ENCODE measurements at regions not wholly inside any gene's neighbourhood (a gene's known extent, or its start where the extent isn't known, plus 50 kb on each side); places are given as distances from the start of the nearest gene placed in this dataset.
A peak's percentile ranks its signal among the peaks of the same experiment; 100 is the strongest.

GRCh38 chr4:149296503-149296902 lies 519.1 kb downstream of the IQCM start:
- H3K27me3 ChIP-seq (ENCODE audit: low read depth), result no peaks in the 10 kb centered on the region
- in situ Hi-C loops (cut with MboI; ENCODE audit: low sequenced_read_pairs), result no loop called here
- no peak overlapping the region for H3K4me3 ChIP-seq
- no peak for DNase-seq (ENCODE audit: low spot score in 2 of 2)
- no peaks in the 10 kb centered on the region for H3K9me3 ChIP-seq
- no peaks in the 10 kb centered on the region for H3K36me3 ChIP-seq (replicated peaks)
- no peaks in the 10 kb centered on the region for H3K4me1 ChIP-seq

- Histone ChIP-seq H3K4me3 (no peak overlapping the region), H3K9me3 (no peaks in the 10 kb centered on the region), H3K36me3 (replicated peaks) (no peaks in the 10 kb centered on the region), H3K4me1 (no peaks in the 10 kb centered on the region), H3K27me3 (ENCODE audit: low read depth) (no peaks in the 10 kb centered on the region)
- in situ Hi-C loops (cut with MboI; ENCODE audit: low sequenced_read_pairs), result no loop called here
- DNase-seq (ENCODE audit: low spot score in 2 of 2), result no peak
Measured at GRCh38 chr4:149296084-149296483, 519.6 kb downstream of the IQCM start.

GRCh38 chr4:149294601-149295000 lies 521.0 kb downstream of the IQCM start:
- DNase-seq (ENCODE audit: low spot score in 2 of 2), result no peak
- H3K9me3 ChIP-seq, result no peaks in the 10 kb centered on the region
- no peaks in the 10 kb centered on the region for H3K36me3 ChIP-seq (replicated peaks)
- H3K4me3 ChIP-seq, result no peak overlapping the region
- H3K27me3 ChIP-seq (ENCODE audit: low read depth), result no peaks in the 10 kb centered on the region
- H3K4me1 ChIP-seq, result no peaks in the 10 kb centered on the region
- in situ Hi-C loops (cut with MboI; ENCODE audit: low sequenced_read_pairs), result no loop called here

GRCh38 chr4:149293046-149293649 lies 522.5 kb downstream of the IQCM start:
- Histone ChIP-seq H3K4me3 (no peak overlapping the region), H3K4me1 (no peaks in the 10 kb centered on the region), H3K27me3 (ENCODE audit: low read depth) (no peaks in the 10 kb centered on the region), H3K9me3 (no peaks in the 10 kb centered on the region), H3K36me3 (replicated peaks) (no peaks in the 10 kb centered on the region)
- DNase-seq (ENCODE audit: low spot score in 2 of 2), result no peak
- in situ Hi-C loops (cut with MboI; ENCODE audit: low sequenced_read_pairs), result no loop called here

- in situ Hi-C loops (cut with MboI; ENCODE audit: low sequenced_read_pairs), result no loop called here
- no peak for DNase-seq (ENCODE audit: low spot score in 2 of 2)
- Histone ChIP-seq H3K36me3 (replicated peaks) (no peaks in the 10 kb centered on the region), H3K9me3 (no peaks in the 10 kb centered on the region), H3K27me3 (ENCODE audit: low read depth) (no peaks in the 10 kb centered on the region), H3K4me1 (no peaks in the 10 kb centered on the region), H3K4me3 (no peak overlapping the region)
Measured at GRCh38 chr4:149292425-149293007, 523.1 kb downstream of the IQCM start.

GRCh38 chr4:149291463-149291862 lies 524.2 kb downstream of the IQCM start:
- H3K36me3 ChIP-seq (replicated peaks), result no peaks in the 10 kb centered on the region
- H3K27me3 ChIP-seq (ENCODE audit: low read depth), result no peaks in the 10 kb centered on the region
- H3K9me3 ChIP-seq, result no peaks in the 10 kb centered on the region
- in situ Hi-C loops (cut with MboI; ENCODE audit: low sequenced_read_pairs), result no loop called here
- H3K4me1 ChIP-seq, result no peaks in the 10 kb centered on the region
- DNase-seq (ENCODE audit: low spot score in 2 of 2), result no peak
- no peak overlapping the region for H3K4me3 ChIP-seq

- Histone ChIP-seq H3K4me1 (no peaks in the 10 kb centered on the region), H3K27me3 (ENCODE audit: low read depth) (peaks cover 2% of the 10 kb centered on the region; the same call in 1 of the 2 replicates), H3K4me3 (no peak overlapping the region), H3K9me3 (no peaks in the 10 kb centered on the region), H3K36me3 (replicated peaks) (no peaks in the 10 kb centered on the region)
- no peak for DNase-seq (ENCODE audit: low spot score in 2 of 2)
- in situ Hi-C loops (cut with MboI; ENCODE audit: low sequenced_read_pairs), result no loop called here
Measured at GRCh38 chr4:149280806-149281205, 534.8 kb downstream of the IQCM start.

- H3K27me3 ChIP-seq (ENCODE audit: low read depth), result peaks cover 2% of the 10 kb centered on the region; the same call in 1 of the 2 replicates
- no peak for DNase-seq (ENCODE audit: low spot score in 2 of 2)
- in situ Hi-C loops (cut with MboI; ENCODE audit: low sequenced_read_pairs), result no loop called here
- H3K4me1 ChIP-seq, result no peaks in the 10 kb centered on the region
- no peaks in the 10 kb centered on the region for H3K36me3 ChIP-seq (replicated peaks)
- no peak overlapping the region for H3K4me3 ChIP-seq
- H3K9me3 ChIP-seq, result no peaks in the 10 kb centered on the region
Measured at GRCh38 chr4:149279776-149280175, 535.9 kb downstream of the IQCM start.

GRCh38 chr4:149279331-149279730 lies 536.3 kb downstream of the IQCM start:
- Histone ChIP-seq H3K4me3 (no peak overlapping the region), H3K4me1 (no peaks in the 10 kb centered on the region), H3K9me3 (no peaks in the 10 kb centered on the region), H3K27me3 (ENCODE audit: low read depth) (peaks cover 2% of the 10 kb centered on the region; the same call in 1 of the 2 replicates), H3K36me3 (replicated peaks) (no peaks in the 10 kb centered on the region)
- in situ Hi-C loops (cut with MboI; ENCODE audit: low sequenced_read_pairs), result no loop called here
- no peak for DNase-seq (ENCODE audit: low spot score in 2 of 2)

- in situ Hi-C loops (cut with MboI; ENCODE audit: low sequenced_read_pairs), result no loop called here
- Histone ChIP-seq H3K36me3 (replicated peaks) (no peaks in the 10 kb centered on the region), H3K9me3 (no peaks in the 10 kb centered on the region), H3K4me3 (no peak overlapping the region), H3K27me3 (ENCODE audit: low read depth) (peaks cover 2% of the 10 kb centered on the region; the same call in 1 of the 2 replicates), H3K4me1 (no peaks in the 10 kb centered on the region)
- DNase-seq (ENCODE audit: low spot score in 2 of 2), result no peak
Measured at GRCh38 chr4:149277705-149278104, 537.9 kb downstream of the IQCM start.

GRCh38 chr4:149269835-149270234 lies 545.8 kb downstream of the IQCM start:
- DNase-seq (ENCODE audit: low spot score in 2 of 2), result no peak
- H3K4me1 ChIP-seq, result no peaks in the 10 kb centered on the region
- H3K27me3 ChIP-seq (ENCODE audit: low read depth), result peaks cover 7% of the 10 kb centered on the region; the same call in 1 of the 2 replicates
- in situ Hi-C loops (cut with MboI; ENCODE audit: low sequenced_read_pairs), result no loop called here
- H3K4me3 ChIP-seq, result no peak overlapping the region
- H3K36me3 ChIP-seq (replicated peaks), result no peaks in the 10 kb centered on the region
- no peaks in the 10 kb centered on the region for H3K9me3 ChIP-seq

GRCh38 chr4:149266301-149266700 lies 549.3 kb downstream of the IQCM start:
- in situ Hi-C loops (cut with MboI; ENCODE audit: low sequenced_read_pairs), result no loop called here
- Histone ChIP-seq H3K36me3 (replicated peaks) (no peaks in the 10 kb centered on the region), H3K9me3 (no peaks in the 10 kb centered on the region), H3K4me1 (no peaks in the 10 kb centered on the region), H3K4me3 (no peak overlapping the region), H3K27me3 (ENCODE audit: low read depth) (peaks cover 9% of the 10 kb centered on the region; the same call in 1 of the 2 replicates)
- no peak for DNase-seq (ENCODE audit: low spot score in 2 of 2)

- in situ Hi-C loops (cut with MboI; ENCODE audit: low sequenced_read_pairs), result no loop called here
- H3K4me1 ChIP-seq, result no peaks in the 10 kb centered on the region
- DNase-seq (ENCODE audit: low spot score in 2 of 2), result no peak
- no peaks in the 10 kb centered on the region for H3K9me3 ChIP-seq
- H3K36me3 ChIP-seq (replicated peaks), result no peaks in the 10 kb centered on the region
- H3K27me3 ChIP-seq (ENCODE audit: low read depth), result peaks cover 9% of the 10 kb centered on the region; the same call in 1 of the 2 replicates
- no peak overlapping the region for H3K4me3 ChIP-seq
Measured at GRCh38 chr4:149265645-149266044, 550.0 kb downstream of the IQCM start.

- no peak overlapping the region for H3K4me3 ChIP-seq
- in situ Hi-C loops (cut with MboI; ENCODE audit: low sequenced_read_pairs), result no loop called here
- DNase-seq (ENCODE audit: low spot score in 2 of 2), result peak; percentile 41 to 54
- H3K4me1 ChIP-seq, result no peaks in the 10 kb centered on the region
- no peaks in the 10 kb centered on the region for H3K9me3 ChIP-seq
- H3K27me3 ChIP-seq (ENCODE audit: low read depth), result peaks cover 9% of the 10 kb centered on the region; the same call in 1 of the 2 replicates
- H3K36me3 ChIP-seq (replicated peaks), result no peaks in the 10 kb centered on the region
Measured at GRCh38 chr4:149264093-149264733, 551.4 kb downstream of the IQCM start.
